ENCODE measurements at regions not wholly inside any gene's neighbourhood (a gene's known extent, or its start where the extent isn't known, plus 50 kb on each side); places are given as distances from the start of the nearest gene placed in this dataset.

- no peak overlapping the region for H2BK12ac ChIP-seq (ENCODE audit: low read depth, low read length)
- 88% methylated on average over 4 of the region's 4 CpGs; no CpG with 5 or more reads in 1 of the 2 experiments for WGBS, 2 experiments (ENCODE audit: extremely low coverage in 1 of 2, insufficient coverage in 1 of 2, insufficient read length in 1 of 2, insufficient replicate concordance in 2 of 2, low coverage in 1 of 2, low lambda C conversion rate in 2 of 2, missing lambda C conversion rate in 1 of 2)
Measured at GRCh38 chr12:127980585-127980984, 286.4 kb upstream of the TMEM132C start.

More at GRCh38 chr12:127980585-127980984, 286.4 kb upstream of the TMEM132C start:
- Histone ChIP-seq H2AK5ac (ENCODE audit: low read depth, low read length) (no peak overlapping the region), H3K4me1 (replicated peaks in 1 of 4; ENCODE audit: control insufficient read depth in 3 of 4, insufficient read depth in 4 of 4, low read length in 3 of 4) (no peaks in the 10 kb centered on the region), H3K23me2 (ENCODE audit: low read depth, low read length) (no peaks in the 10 kb centered on the region), H4K5ac (ENCODE audit: insufficient read length, low read depth, low read length) (no peak overlapping the region), H2BK15ac (ENCODE audit: low read length) (no peak overlapping the region), H3K14ac (ENCODE audit: insufficient read length) (no peak overlapping the region), H3K4me2 (ENCODE audit: insufficient read depth in 1 of 2, low read depth in 2 of 2, low read length in 2 of 2) (no peak overlapping the region), H4K20me1 (replicated peaks in 1 of 2; ENCODE audit: control insufficient read depth in 1 of 2, insufficient read depth in 2 of 2, low read length in 2 of 2) (no peaks in the 10 kb centered on the region), H2BK20ac (ENCODE audit: low read length) (no peak overlapping the region), H4K91ac (replicated peaks; ENCODE audit: insufficient read length, low read length) (no peak overlapping the region), H3K27me3 (replicated peaks in 1 of 4; ENCODE audit: control insufficient read depth in 3 of 4, extremely low read depth in 1 of 4, insufficient read depth in 3 of 4, low read length in 3 of 4) (no peaks in the 10 kb centered on the region), H3K18ac (ENCODE audit: extremely low read depth, low read length) (no peak overlapping the region), H3K56ac (replicated peaks; ENCODE audit: insufficient read length, low read depth, low read length) (no peak overlapping the region), H3K9ac (replicated peaks in 1 of 4; ENCODE audit: extremely low read depth in 1 of 4, low read depth in 3 of 4, low read length in 3 of 4) (no peak overlapping the region), H4K8ac (ENCODE audit: extremely low read depth, insufficient read depth, low read length) (no peak overlapping the region), H3K4me3 (ENCODE audit: extremely low read depth in 1 of 4, insufficient read depth in 2 of 4, low read depth in 3 of 4, low read length in 4 of 4) (no peak overlapping the region), H3K79me1 (ENCODE audit: low read depth, low read length) (no peaks in the 10 kb centered on the region), H2BK120ac (replicated peaks; ENCODE audit: low read depth, low read length) (no peak overlapping the region), H3K27ac (ENCODE audit: low read depth, low read length) (no peak overlapping the region), H2BK5ac (ENCODE audit: low read depth, low read length) (no peak overlapping the region), H3K36me3 (ENCODE audit: control insufficient read depth in 2 of 4, insufficient read depth in 4 of 4, low read length in 3 of 4) (no peaks in the 10 kb centered on the region), H2AFZ (ENCODE audit: low read length) (no peak overlapping the region), H3K79me2 (ENCODE audit: control insufficient read depth in 1 of 2, insufficient read depth in 2 of 2, low read length in 2 of 2) (no peaks in the 10 kb centered on the region), H3K9me3 (ENCODE audit: insufficient read depth in 2 of 2, low read depth in 1 of 2, low read length in 1 of 2) (no peaks in the 10 kb centered on the region; a peak in 2 of 4 replicates), H3K4ac (replicated peaks; ENCODE audit: insufficient read length, low read depth, low read length) (no peak overlapping the region), H3K23ac (ENCODE audit: insufficient read length) (no peak overlapping the region)
- POLR2A ChIA-PET (ENCODE audit: partially characterized antibody) = no interaction called here
- CTCF ChIA-PET (ENCODE audit: partially characterized antibody) = interaction anchor here (0.6 to 2.0 kb wide), 3 partner anchors 13 to 1980 kb away, joined by 3 to 7 read pairs (median 3); no protein-coding TSS in a partner anchor
- TF ChIP-seq RFX5 (IDR thresholded peaks at IDR 0.05; ENCODE audit: borderline replicate concordance, low read depth, low read length) (no peak), CHD1 (IDR thresholded peaks at IDR 0.05; ENCODE audit: low read depth, low read length) (no peak), CTCF (IDR thresholded peaks at IDR 0.05; ENCODE audit: control extremely low read depth in 1 of 3, insufficient read depth in 1 of 3, low read depth in 1 of 3, low read length in 3 of 3) (peak; percentile 48 to 52 (median 50)), RAD21 (IDR thresholded peaks at IDR 0.05 in 1 of 2, conservative IDR thresholded peaks at IDR 0.05 in 1 of 2; ENCODE audit: low read depth in 2 of 2, low read length in 2 of 2) (peak; percentile 38 to 47; a peak in 3 of 4 replicates)
- FAIRE-seq = no peak
- DNase-seq (ENCODE audit: low read depth in 1 of 2, low spot score in 2 of 2) = no peak
